ENCODE measurements at regions not wholly inside any gene's neighbourhood (a gene's known extent, or its start where the extent isn't known, plus 50 kb on each side); places are given as distances from the start of the nearest gene placed in this dataset.

GRCh38 chr22:48889209-48889830 lies 938.4 kb downstream of the BRD1 start:
- no peak for TF ChIP-seq MYC (IDR thresholded peaks at IDR 0.05; ENCODE audit: low read depth, low read length)
- TF ChIP-seq POLR2A (IDR thresholded peaks at IDR 0.05; ENCODE audit: extremely low read depth, insufficient read length): no peak
- TF ChIP-seq MAX (IDR thresholded peaks at IDR 0.05; ENCODE audit: low read depth, low read length): no peak
- TF ChIP-seq CTCF (IDR thresholded peaks at IDR 0.05; ENCODE audit: low read depth, low read length): no peak
- no peak for DNase-seq (ENCODE audit: low read depth)

GRCh38 chr22:48888466-48889208 lies 939.0 kb downstream of the BRD1 start:
- H3K4me3 ChIP-seq (ENCODE audit: low read depth, low read length): no peak overlapping the region
- no peak for DNase-seq (ENCODE audit: low read depth)
- TF ChIP-seq MYC (IDR thresholded peaks at IDR 0.05; ENCODE audit: low read depth, low read length): no peak
- TF ChIP-seq CTCF (IDR thresholded peaks at IDR 0.05; ENCODE audit: low read depth, low read length): no peak
- TF ChIP-seq POLR2A (IDR thresholded peaks at IDR 0.05; ENCODE audit: extremely low read depth, insufficient read length): no peak
- no peak for TF ChIP-seq MAX (IDR thresholded peaks at IDR 0.05; ENCODE audit: low read depth, low read length)

More at GRCh38 chr22:48889209-48889830, 938.4 kb downstream of the BRD1 start:
- no peak overlapping the region for H3K4me3 ChIP-seq (ENCODE audit: low read depth, low read length)

- no peak for TF ChIP-seq MAX (IDR thresholded peaks at IDR 0.05; ENCODE audit: low read depth, low read length)
- TF ChIP-seq POLR2A (IDR thresholded peaks at IDR 0.05; ENCODE audit: extremely low read depth, insufficient read length): no peak
- TF ChIP-seq CTCF (IDR thresholded peaks at IDR 0.05; ENCODE audit: low read depth, low read length): no peak
- TF ChIP-seq MYC (IDR thresholded peaks at IDR 0.05; ENCODE audit: low read depth, low read length): no peak
- no peak overlapping the region for H3K4me3 ChIP-seq (ENCODE audit: low read depth, low read length)
- no peak for DNase-seq (ENCODE audit: low read depth)
Observed at GRCh38 chr22:48887394-48888332, 940.0 kb downstream of the BRD1 start.

GRCh38 chr22:48886604-48887393 lies 940.9 kb downstream of the BRD1 start:
- TF ChIP-seq POLR2A (IDR thresholded peaks at IDR 0.05; ENCODE audit: extremely low read depth, insufficient read length) (no peak), MAX (IDR thresholded peaks at IDR 0.05; ENCODE audit: low read depth, low read length) (no peak), MYC (IDR thresholded peaks at IDR 0.05; ENCODE audit: low read depth, low read length) (no peak), CTCF (IDR thresholded peaks at IDR 0.05; ENCODE audit: low read depth, low read length) (no peak)
- H3K4me3 ChIP-seq (ENCODE audit: low read depth, low read length): no peak overlapping the region
- DNase-seq (ENCODE audit: low read depth): no peak

GRCh38 chr22:48885919-48886305 lies 941.8 kb downstream of the BRD1 start:
- DNase-seq (ENCODE audit: low read depth): no peak

More at GRCh38 chr22:48885919-48886305, 941.8 kb downstream of the BRD1 start:
- no peak overlapping the region for H3K4me3 ChIP-seq (ENCODE audit: low read depth, low read length)
- no peak for TF ChIP-seq POLR2A (IDR thresholded peaks at IDR 0.05; ENCODE audit: extremely low read depth, insufficient read length)
- no peak for TF ChIP-seq MYC (IDR thresholded peaks at IDR 0.05; ENCODE audit: low read depth, low read length)

All from NB4 (cell line).